ENCODE measurements at regions not wholly inside any gene's neighbourhood (a gene's known extent, or its start where the extent isn't known, plus 50 kb on each side); places are given as distances from the start of the nearest gene placed in this dataset.

DNA sequence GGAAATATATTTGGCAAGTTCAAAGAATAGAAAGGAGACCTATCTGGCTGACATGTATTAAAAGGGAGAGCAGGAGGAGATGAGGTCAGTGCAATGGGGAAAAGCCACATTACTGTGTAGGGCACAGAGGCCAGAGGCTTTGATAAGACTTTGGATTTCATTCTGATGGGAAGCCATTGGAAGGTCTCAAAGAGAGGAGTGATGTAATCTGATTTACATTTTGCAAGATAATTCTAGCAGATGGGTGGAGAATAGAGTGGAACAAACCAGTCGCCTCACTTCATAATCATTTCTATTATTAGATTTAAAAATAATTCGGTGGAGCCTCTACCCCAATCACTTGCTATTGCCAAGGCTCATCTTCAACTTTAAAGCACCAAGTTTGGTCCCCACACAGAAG lies 278.4 kb upstream of the ZC3H12C start:
- no peak for DNase-seq

DNA sequence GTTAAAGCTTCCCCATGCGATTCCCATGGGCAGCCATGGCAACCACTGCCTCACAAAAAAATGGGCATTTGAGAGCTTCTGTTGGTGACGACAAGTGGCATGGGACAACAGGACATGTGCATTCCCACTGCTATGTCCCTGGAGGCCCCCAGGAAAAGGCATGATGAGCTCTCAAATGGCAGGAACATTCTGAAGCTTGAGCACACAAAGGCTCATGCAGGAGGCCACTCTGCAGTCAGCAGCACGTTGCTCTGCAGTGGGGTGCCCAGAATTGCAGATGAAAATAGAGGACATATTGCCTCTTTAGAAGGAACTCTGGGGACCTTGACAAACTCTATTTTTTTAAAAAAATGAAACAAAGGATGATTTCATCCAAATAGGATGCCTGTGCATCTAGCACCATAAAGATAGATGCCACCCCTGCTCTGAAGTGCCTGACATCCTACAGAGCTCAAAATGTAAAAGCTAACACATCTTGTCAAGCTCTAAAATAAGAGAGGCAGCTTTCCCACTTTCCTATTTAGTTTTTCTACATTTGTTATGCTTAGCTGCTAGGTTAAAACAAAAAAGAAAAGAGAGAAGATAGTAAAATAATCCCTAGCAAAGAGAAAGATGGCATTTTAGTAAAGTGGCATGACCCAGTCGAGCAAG lies 277.6 kb upstream of the ZC3H12C start:
- no peak for DNase-seq

DNA sequence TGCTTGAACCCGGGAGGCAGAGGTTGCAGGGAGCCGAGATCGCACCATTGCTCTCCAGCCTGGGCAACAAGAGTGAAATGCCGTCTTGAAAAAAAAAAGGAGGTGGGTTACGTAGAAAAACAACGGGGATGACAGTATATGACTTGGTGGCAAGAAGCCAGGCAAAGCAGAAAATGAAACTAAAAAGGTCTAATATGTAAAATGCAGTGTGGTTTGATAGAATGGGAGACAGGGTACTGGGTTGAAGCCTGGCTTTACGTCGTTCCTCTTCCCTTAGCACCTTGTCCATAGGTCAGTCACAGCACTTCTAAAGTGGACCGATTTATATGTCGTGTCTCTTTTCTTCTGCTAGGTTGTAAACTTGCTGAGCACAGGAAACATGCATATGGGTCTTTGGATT lies 274.9 kb upstream of the ZC3H12C start:
- no peak for DNase-seq

DNA sequence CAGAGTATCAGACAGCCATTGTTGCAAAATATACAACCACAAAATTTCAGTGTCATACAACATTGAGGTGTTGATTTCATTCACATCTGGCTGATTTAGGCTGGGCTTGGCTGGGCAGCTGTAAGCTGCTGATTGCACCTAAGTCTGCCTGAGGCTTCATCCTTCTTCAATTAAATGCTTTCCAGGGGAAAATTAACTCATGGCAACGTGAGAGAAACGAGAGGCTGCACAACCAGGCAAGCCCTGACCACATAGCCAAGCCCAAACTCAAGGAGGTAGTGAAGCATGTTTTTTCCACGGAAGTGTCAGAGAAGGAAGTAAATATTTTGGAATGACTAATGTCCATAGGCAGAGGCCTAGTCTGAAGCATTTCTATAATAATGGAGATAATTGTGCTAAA lies 273.8 kb upstream of the ZC3H12C start:
- DNase-seq, result no peak

DNA sequence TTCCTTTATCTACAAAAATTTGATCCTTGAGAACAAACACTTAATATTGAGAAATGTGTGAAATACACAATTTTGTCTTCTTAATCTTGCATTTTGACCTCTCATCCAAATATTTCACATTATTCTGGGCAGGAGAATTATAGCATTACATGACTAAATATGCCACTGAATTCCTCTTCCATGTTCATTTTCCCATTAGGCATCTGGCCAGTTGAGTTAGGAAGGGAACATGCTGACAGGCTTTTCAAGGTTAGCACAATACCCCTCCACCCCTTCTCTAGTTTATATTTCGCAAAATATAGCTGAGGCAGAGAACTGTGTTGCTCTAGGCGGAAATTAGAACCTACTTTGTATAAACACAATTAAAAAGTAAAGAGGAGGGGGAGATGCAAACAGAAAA lies 271.7 kb upstream of the ZC3H12C start:
- DNase-seq, result no peak

DNA sequence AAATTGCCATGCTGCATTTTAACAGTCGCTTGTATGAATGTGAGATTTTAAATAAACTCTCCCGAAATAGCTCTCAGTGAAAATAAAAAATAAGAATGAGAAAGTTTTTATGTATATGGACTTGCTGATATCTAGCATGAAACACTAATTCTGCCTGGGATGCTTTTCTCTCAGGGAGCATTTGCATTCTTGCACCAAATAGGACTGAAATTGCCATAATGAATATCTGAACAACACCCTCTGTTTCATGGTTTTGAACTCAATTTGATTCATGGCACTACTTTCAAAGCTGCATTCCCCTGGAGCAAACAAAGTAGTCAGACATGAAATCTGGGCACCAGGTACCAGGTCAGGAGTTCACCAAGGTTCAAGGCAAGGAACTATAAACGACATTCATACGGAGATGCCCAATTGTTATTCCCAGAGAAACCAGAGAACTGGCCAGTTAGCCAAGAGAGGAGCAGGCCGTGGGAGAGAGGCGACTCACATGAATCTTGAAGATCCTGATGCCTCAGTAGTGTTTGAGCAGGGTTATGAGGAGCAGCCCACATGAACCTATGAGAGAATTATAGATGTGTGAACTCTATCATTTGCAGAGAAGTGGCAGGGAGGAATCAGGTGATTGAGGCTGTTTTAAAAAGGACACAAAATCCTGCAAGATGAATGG lies 270.6 kb upstream of the ZC3H12C start:
- DNase-seq, result no peak

DNA sequence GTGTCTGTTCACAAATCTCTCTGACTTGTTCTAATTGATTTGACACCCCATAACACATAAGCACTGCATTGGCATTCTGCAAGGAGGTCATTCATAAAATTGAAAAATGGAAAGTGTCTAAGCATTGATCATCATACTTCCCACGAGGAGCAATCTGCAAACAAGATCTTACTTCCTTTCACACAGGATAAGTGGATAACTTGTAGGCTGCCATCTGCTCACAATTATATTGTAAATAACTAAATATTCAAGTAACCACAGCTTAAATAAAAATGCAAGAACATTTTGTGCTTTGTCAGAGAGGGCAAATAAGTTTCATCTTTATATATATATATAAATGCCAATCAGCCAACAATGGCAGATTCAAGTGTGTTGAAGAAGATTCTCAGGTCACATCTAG lies 264.8 kb upstream of the ZC3H12C start:
- DNase-seq, result no peak

DNA sequence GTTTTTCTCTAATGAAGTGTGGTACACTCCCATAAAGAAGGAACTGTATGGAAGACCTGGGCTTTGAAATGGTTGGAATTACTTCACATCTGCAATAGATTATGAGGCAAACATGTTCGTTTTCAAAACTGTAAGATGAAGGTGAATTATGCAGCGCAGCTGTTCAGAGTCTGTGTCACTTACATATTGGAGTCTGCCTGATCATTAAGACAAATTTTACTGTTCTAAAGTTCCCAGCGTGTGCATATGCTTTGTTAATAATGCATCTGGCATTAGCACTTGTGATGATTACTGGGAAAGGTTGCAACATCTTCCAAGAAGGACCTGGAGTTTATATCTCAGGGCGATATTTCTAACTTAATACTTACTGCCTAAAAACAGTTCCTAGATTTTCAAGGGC lies 255.2 kb upstream of the ZC3H12C start:
- no peak for DNase-seq

DNA sequence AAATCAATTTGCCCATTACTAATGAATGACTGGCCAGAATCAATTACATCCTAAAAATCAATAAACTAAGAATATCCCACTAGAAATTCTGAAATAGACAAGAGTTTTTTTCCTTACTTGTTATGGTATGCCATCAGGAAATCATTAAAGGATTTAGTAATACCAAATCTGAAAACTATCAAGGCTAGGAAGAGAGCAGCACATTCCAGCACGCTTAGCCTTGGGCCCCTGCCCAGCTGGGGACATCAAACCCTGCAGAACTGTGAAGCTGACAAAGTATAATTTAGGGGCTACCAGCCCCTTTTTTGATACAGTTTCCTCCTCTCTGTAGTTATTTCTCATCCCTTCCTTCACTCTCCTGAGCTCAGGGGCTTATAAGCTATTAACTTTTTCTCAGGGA lies 247.8 kb upstream of the ZC3H12C start:
- DNase-seq, result no peak

DNA sequence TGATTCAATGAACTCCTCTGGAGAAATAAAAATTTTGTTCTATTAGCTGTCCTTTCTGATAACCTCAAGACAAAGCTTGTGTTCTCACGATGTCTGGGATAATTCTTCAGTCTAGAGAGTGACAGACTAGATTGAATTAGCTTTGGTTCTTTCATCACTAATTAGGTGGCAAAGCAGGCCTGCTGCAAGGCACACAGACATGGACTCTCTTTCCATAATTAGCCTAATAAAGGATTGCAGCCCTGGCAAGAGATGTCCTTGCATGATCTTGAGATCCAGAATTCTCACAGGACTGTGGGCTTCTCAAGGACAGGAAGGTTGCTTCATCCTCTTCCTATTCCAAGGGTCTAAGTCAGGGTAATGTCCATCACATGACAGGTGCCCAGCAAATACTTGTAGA lies 245.6 kb upstream of the ZC3H12C start:
- DNase-seq, result no peak

DNA sequence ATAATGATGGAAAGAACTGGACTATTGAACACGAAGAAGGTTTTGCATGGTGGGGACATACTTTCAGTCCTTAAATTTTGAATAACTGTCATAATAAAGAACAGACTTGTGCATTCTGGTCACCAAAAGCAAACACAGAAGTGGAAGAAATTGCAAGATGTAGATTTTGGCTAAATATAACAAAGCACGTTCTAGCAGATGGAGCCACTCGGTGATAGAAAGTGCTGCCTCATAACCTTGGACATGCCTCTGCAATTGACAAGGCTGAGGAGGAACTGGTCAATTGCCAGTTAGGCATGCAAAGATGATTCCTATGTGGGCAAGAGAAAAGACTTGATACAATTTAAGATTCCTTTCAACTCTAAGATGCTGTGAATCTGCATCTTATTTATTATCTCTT lies 244.1 kb upstream of the ZC3H12C start:
- no peak for DNase-seq

DNA sequence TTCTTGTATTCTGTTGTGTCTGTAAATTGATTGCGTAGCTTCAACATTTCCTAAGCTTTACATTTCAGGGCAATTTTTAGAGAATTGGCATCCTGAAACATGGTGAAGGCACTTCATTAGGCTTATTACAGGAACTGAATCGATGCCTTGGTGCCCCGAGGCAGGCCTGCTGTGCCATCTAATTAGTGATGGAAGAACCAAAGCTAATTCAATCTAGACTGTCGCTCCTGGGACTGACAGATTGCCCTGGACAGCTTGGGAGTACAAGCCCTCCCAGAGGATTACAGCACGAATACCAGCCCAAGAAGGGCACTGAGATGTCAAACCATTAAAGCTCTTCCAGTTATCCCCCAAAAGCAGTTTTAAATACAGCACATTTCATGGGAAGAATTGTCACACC lies 243.2 kb upstream of the ZC3H12C start:
- no peak for DNase-seq

DNA sequence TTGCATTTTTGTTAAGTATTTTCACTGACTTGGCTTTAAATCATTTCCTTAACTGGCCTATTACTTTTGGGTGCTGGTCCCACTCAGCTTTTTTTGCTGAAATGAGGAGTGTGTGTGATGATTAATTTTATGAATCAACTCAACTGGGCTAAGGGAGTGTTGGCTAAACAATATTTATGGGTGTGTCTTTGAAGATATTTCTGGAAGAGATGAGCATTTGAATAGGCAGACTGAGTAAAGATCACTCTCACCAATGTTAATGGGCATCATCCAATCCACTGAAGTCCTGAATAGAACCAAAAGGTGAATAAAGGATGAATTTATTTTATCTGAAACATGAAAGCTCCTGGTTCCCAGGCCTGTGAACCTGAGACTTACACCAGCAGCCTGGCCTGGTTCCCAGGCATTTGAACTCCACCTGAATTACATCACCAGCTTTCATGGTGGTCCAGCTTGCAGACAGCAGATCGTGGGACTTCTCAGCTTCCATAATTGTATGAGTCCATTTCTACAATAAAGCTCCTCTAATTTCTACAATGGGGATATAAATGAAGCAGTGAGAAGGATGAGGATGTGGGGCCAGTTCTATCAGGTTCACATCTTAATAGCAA lies 241.3 kb upstream of the ZC3H12C start:
- no peak for DNase-seq

DNA sequence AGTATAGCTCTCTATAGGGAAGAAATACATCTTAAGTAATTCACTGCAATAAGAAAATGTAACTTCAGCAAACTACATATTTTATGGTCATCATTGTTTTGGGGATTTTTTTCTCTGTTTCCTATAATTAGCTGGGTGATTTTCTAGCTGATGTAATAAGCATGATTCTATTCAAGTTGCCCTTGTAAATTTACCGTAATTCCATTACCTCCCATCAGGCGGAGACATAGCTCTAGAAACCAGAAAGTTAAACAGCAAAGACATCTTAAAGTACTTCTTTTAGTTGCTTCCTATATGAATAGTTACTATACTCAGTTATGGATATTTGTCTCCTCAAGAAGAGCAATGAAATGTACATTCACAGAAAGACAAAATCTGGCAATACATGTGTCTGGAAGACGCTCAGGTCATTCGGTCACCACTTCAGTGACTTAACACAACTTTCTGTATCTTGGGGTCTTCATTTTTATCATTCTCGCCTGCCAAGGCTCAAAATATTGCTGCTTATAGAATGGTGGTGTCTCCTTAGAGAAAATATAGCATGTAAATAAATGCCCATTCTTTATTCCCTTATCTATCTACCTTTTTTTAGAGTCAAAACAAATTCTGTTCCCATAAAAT lies 239.9 kb upstream of the ZC3H12C start:
- peak; percentile 50 for DNase-seq

DNA sequence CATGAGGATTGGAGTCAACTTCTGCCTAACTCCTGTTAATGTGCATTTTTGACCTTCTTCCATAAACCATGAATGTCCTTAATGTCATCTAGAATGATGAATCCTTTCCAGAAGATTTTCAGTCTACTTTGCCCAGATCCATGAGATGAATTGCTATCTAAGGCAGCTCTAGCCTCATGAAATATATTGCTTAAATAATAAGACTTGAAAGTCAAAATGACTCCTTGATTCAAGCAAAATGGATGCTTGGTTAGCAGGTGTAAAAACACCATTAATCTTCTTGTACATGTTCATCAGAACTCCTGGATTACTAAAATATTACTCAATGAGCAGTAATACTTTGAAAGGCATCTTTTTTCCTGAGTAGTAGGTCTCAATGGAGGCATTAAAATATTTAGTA lies 238.5 kb upstream of the ZC3H12C start:
- no peak for DNase-seq

DNA sequence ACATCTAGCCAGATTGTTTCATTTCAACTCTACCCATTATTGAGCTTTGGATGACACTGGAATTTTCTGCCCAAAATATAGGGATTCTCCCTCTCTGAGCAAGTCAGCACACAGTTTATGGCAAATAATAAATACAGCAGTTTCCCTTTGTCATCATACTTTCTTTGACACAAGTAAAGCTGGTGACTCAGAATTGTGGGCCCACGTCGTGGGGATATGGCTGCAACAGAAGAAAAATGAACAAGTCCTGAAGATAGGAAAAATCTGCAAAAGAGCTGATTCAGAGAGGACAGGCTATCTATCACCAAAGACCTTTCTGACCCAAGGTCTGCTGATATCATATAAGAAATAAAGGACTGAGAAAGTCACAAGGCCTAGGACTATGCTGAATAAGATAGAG lies 236.3 kb upstream of the ZC3H12C start:
- DNase-seq, result no peak

DNA sequence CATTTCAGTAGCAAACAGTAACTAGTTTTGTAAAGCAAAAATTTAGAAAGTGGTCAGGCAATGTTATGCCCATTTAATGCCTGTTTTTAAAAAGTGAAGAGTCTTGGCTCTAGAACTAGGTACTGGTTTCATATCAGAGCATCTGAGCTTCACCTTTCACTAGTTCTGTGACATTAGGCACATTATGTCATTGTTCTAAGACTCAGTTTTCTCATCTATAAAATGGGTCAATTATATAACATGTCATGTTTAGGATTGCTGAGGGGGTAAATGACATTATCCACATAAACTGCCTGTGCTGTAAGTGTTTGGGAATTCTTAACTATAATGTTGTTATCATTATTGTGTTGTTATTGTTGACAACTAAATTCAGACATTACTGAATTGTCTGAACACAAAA lies 235.6 kb upstream of the ZC3H12C start:
- DNase-seq, result no peak

DNA sequence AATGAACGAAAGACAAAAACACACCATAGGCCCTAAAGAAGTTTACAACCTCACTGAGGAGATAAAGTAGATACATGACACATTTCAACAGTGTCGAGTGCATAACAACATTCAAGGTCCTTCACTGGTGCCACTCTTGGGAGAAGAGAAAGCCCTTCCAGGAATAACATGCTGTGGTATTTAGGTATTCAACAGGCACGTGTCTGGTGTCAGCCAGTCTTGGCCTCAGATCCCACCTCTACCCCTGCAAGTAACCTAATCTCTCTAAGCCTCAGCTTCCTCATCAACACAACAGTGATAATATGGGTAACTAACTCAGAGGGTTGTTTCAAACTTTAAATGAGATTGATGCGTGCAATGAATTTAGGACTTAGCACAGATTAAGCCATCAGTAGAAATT lies 235.0 kb upstream of the ZC3H12C start:
- no peak for DNase-seq

DNA sequence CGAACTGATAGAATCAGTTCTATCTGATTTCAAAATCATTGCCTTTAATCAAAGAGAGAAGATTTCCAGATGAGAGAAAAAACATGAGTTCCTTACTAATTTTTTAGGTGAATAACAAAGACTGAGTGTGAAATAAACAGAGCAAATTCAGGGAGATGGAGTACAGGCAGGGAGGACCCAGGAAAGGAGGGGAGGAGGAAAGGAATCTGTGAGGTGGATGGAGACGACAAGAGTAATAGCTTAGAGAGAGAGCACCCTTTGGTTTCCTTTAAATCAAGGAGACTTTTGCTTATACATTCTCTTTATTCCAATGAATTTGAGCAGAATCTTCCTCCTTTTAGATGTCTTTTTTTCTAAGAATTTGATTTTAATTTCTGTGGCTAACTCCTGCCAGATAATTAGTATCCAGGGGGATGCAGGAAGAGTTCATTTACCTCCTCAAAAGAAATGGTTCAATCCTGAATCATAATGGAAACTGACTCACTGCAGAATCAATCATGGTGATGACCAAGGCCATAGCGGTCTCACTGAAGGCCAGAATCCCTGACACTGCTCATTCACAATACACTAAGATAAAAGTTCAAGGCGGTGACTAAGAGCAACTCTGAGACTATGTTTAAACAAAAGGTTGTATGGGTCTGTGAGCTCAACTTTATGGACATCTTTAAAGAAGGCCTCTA lies 234.0 kb upstream of the ZC3H12C start:
- no peak for DNase-seq

DNA sequence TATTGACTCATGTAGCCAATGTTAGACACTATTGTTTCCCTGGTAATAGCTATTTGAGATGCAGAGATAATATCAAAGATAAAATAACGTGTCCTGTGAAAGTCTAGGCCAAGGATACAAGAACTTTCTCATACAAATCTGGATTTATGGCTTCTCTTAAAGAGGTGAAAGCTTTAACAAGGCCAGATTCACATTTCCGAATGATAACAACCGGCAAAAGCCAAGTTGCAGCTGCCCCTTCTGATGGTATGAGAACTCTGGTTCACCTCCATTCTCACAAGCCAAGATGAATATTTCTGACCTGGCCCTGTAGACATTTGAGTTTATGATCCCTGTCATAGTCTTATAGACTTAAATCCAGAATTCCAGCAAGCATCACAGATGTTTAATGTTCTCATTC lies 230.4 kb upstream of the ZC3H12C start:
- DNase-seq, result no peak

DNA sequence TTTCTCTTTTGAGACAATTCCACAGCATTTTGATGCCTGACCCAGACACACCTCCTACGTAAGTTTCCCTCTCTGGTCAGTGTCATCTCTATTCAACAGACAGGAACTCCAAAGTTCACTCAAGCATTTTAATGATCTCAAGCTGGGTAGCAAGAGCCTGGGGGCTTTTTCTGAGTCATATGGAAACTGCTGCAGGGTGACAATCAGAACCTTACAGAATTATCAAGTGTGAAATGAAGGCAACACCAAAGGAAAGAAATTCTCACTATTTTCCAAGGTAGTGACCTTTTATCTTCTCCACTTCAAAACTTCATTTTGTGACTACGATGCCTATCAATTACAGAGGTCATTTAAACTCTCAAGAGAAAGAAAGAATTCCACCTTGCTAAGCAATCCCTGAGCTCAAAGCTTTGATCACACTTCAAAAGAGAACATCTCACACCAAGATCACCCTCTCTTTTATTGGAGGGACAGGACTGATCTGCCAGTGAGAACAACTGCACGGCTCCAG lies 229.0 kb upstream of the ZC3H12C start:
- no peak for DNase-seq

DNA sequence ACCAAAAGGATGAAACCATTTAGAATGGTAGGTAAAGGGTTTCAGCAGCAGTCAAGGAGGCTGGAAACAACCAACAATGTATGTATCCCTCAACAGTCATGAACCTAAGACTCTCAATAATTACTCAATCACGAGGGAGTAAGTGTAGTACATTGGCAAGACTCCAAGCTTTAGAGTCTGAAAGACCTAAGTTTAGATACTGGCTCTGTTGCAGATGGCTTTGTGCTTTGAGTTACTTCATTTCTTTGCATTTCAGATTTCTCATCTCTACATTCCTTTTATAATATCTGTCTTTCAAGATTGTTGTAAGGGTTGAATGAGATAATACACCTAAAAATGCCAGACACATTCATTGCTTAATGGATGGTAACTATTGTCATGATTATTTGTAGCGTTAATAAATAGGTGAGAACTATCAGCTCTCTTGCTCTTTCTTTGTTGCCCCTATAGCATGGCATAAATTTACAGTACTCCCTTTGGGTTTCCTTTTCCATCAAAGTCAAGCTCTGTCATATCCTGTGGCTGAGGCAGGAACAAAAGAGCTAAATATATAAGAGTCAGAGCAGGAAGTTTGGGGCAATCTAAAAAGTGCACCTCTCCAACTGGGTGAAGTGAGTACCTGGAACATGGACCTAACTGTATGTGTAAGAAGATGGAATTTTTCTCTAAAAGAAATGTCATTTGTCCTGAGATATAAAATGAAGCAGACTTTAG lies 228.2 kb upstream of the ZC3H12C start:
- no peak for DNase-seq
